ENCODE measurements at regions not wholly inside any gene's neighbourhood (a gene's known extent, or its start where the extent isn't known, plus 50 kb on each side); places are given as distances from the start of the nearest gene placed in this dataset.
"Not testable (repeated sequence)": the region's sequence is repeated elsewhere in the genome, so short reads cannot be mapped to it uniquely, and the experiment has no call there.

- DNase-seq (ENCODE audit: low read depth in 1 of 2, low spot score in 1 of 2), result no peak
Measured at GRCh38 chr1:212495766-212496494, 63.2 kb downstream of the NENF start.

- no peak for DNase-seq (ENCODE audit: low read depth in 1 of 2, low spot score in 1 of 2)
Measured at GRCh38 chr1:212496682-212497081, 64.0 kb downstream of the NENF start.

DNA sequence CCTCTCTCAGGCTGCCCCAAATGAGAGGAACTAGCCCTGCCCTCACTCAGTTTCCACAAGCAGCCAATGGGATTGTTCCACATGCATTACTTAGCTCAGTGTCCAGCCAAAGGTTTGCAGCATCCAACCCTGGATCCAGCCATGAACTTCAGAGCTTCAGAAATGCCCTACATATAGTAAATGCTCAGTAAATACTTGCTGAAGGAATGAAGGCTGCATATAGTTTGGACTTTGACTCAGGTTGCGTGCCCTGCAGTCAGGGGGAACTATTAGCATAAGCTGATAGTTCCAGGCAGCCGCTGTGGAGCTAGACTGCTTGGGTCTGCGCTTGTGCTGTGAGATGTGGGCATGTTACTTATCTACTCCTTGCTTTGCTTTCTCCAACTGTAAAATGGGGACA is 64.8 kb downstream of the NENF start:
- no peak for DNase-seq (ENCODE audit: low read depth in 1 of 2, low spot score in 1 of 2)

- no peak for DNase-seq (ENCODE audit: low read depth in 1 of 2, low spot score in 1 of 2)
Measured at GRCh38 chr1:212498283-212499040, 65.7 kb downstream of the NENF start.

DNA sequence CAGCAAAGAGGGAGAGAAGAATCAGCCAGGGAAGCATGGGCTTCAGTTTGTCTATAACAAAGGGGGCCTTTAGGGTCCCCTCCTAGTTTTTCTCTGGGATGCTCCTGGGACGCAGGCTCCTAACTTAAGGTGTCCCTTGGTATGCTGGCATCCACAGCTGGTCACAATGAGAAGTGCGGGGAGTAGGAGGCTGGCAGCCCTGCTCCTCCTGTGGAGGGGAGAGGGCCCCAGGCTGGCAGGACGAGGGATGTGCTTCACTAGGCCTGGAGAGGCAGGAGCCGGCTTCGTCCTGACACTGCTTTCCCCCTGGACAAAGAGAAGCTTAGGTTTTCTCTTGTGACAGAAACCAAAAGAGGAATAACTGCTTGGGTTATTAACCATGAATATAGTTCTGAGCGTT is 67.6 kb downstream of the NENF start:
- DNase-seq (ENCODE audit: low read depth in 1 of 2, low spot score in 1 of 2), result no peak

GRCh38 chr1:212500983-212501382 is 68.3 kb downstream of the NENF start:
- no peak for DNase-seq (ENCODE audit: low read depth in 1 of 2, low spot score in 1 of 2)

- no peak for DNase-seq (ENCODE audit: low read depth in 1 of 2, low spot score in 1 of 2)
Measured at GRCh38 chr1:212503714-212504113, 71.0 kb downstream of the NENF start.

- DNase-seq (ENCODE audit: low read depth in 1 of 2, low spot score in 1 of 2), result no peak
Measured at GRCh38 chr1:212504171-212504803, 71.6 kb downstream of the NENF start.

GRCh38 chr1:212506666-212507065 is 73.9 kb downstream of the NENF start:
- DNase-seq (ENCODE audit: low read depth in 1 of 2, low spot score in 1 of 2), result no peak

GRCh38 chr1:212507369-212507768 is 74.6 kb downstream of the NENF start:
- DNase-seq (ENCODE audit: low read depth in 1 of 2, low spot score in 1 of 2), result no peak

DNA sequence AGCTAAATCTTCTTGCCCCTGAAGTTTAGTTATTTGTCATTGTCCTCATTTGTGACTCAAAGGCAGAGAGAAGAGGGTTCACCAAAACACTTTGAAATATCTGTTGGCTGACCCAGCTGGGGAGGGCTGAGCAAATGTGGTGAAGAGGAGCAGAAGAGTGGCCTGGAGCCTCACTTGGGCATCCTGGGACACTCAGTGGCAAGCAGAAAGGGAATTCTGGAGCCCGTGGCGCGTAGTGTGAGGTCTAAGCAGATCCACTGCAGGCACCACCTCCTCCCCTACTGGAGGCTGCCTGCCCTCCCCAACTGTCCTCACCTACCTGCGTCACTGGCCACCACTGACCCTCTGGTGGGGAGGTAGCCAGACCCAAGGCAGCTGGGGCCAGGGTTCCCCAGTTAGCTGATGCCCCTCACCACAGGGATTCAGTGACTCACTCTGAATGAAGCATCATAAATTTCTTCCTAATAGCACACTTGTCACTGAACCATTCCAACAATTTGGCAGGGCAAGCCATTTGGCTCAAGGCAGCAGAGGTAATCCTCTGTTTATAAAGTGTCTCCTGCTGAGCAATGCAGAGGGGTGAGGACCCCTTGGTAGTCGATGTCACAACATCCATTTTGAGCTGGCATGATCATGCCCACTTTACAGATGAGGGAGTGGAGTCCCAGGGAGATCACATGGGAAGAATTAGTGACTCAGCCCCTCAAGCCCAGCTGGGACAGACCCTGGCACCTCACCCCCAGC is 80.3 kb downstream of the NENF start:
- no peak for DNase-seq (ENCODE audit: low read depth in 1 of 2, low spot score in 1 of 2)

- DNase-seq (ENCODE audit: low read depth in 1 of 2, low spot score in 1 of 2), result no peak
Measured at GRCh38 chr1:212513586-212513985, 80.9 kb downstream of the NENF start.

- no peak for DNase-seq (ENCODE audit: low read depth in 1 of 2, low spot score in 1 of 2)
Measured at GRCh38 chr1:212514056-212514614, 81.4 kb downstream of the NENF start.

DNA sequence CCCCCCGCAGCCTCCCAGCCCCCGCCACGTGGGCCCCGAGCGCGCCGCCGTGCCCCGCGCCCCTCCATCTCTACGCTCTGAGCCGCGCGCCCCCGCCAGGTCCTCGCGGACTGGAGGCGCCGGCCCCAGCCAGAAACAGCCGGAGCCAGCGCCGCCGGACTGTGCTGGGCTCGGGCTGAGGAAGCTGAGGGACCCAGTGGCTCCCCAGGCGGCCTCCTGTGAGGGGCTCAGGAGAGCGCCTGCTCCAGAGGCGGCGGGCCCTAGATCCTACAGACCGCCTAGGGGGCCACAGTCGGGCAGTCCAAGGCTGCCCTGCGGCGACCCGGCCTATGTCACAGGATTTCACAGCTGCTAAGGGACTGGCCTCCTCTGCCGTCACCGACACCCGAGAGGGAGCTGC is 82.1 kb downstream of the NENF start:
- no peak for DNase-seq (ENCODE audit: low read depth in 1 of 2, low spot score in 1 of 2)

DNA sequence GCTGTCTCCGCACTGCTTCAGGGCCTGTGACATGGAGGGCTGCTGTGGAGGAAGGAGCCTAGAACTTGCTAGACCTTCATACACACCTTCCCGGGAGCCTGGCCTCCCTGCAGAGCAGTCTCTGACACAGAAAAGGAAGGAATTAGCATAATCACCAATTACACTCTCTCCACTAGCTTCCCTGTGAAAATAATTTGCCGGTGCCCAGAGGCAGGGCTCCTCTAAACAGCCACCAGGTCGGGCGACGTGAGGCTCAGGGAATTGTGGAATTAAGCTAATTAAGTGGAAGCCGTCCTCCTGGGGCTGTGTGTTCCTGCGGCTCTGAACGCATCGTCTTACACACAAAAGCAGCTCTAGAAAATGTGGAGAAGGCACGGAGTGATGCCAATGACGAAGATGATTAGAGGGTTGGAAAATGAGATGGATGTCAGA is 82.6 kb downstream of the NENF start:
- DNase-seq (ENCODE audit: low read depth in 1 of 2, low spot score in 1 of 2), result no peak

GRCh38 chr1:212516012-212516411 is 83.3 kb downstream of the NENF start:
- DNase-seq (ENCODE audit: low read depth in 1 of 2, low spot score in 1 of 2), result not testable (repeated sequence)

DNA sequence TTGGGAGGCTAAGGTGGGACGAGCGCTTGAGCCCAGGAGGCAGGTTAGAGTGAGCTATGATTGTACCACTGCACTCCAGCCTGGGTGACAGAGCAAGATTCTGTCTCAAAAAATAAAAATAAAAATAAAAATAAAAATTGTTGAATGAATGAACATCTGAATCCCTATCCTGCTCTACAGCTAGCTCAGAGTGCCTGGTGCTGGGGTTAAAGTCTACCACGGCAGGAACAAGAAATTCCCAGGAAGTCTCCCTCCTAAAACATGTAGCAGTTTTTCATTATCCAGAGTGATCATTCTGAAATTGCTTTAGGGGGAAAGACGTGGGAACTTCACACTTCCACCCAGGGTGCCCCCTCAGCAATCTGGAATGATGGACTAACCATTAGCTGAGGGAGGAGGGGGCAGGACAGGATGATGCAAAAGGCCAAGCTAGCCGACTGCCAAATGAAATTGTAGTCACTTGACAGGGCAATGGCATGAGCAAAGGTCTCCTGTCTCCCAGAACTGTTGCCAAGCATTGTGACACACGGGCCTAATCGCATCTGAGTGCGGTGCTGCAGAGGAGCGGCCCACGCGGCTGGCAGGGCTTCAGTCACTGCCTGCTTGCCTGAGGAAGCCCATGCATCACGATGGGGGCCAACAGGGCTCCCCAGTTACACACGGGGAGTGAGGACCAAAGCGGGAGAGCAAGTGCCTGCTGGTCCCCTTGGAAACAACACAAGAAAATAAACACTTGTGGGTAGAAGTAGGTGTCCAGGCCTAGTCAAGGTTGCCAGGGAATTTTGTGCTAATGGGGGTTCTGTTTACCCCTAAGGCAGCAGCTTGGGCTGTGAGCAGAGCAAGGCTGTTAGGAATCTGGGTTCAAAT is 85.7 kb downstream of the NENF start:
- DNase-seq (ENCODE audit: low read depth in 1 of 2, low spot score in 1 of 2), result no peak

DNA sequence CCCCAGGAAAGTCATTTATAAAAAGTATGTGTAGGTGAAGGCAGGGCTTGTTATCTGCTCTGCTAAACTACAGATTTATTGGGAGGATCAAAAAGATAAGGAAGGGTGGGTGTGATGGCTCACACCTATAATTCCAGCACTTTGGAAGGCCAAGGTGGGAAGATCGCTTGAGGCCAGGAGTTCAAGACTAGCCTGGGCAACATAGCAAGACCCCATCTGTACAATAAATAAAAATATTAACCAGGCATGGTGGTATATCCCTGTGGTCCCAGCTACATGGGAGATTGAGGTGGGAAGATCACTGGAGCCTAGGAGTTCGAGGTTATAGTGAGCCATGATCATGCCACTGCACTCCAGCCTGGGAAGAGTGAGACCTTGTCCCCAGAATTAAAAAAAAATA is 86.4 kb downstream of the NENF start:
- DNase-seq (ENCODE audit: low read depth in 1 of 2, low spot score in 1 of 2), result no peak

DNA sequence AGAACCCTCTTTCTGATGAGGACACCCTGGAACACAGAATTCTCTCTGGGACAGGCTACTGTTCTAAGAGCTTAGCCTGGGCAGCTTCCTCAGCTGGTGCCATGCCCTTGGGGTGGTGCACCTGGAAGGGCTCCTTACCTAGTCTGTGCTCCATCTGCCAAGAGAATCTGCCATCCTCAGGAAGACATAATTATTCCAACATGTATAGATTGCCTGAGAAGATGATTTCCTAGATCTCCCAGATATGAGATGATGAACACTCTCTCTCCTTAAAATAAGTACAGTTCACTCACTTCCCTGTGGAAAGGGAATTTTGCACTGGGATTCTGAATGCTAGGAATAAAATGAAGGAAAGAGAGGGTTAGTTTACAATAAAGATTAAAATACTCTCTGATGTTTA is 87.6 kb downstream of the NENF start:
- DNase-seq (ENCODE audit: low read depth in 1 of 2, low spot score in 1 of 2), result no peak

GRCh38 chr1:212520746-212521145 is 87.8 kb upstream of the ATF3 start:
- no peak for DNase-seq (ENCODE audit: low read depth in 1 of 2, low spot score in 1 of 2)
